Esophagus muscularis mucosa (tissue), 4 donors: ENCODE measurements at regions not wholly inside any gene's neighbourhood (a gene's known extent, or its start where the extent isn't known, plus 50 kb on each side); places are given as distances from the start of the nearest gene placed in this dataset.

Experiments used
- EP300 ChIP-seq: sonication (generic); formaldehyde crosslinking; IDR thresholded peaks from one replicate; pipeline ENCODE4 v1.6.1; 2017; ENCODE audit warnings: antibody characterized with exemption
- POLR2A ChIP-seq: fragments of 450-650 bp; IDR thresholded peaks from one replicate; pipeline ENCODE4 v1.6.1; 2017; ENCODE audit warnings: antibody characterized with exemption, moderate library complexity, mild to moderate bottlenecking, low read depth
- TF ChIP-seq, protein P1 (sequence below), 3 experiments: fragments of 200-600 bp in 2 of 3; fragments of 450-650 bp in 1 of 3; sonication (generic) in 2 of 3; IDR thresholded peaks; one replicate each; pipeline ENCODE4 v1.5.1; 2017 to 2019; ENCODE audit warnings: antibody characterized with exemption in 3 of 3, mild to moderate bottlenecking in 2 of 3, moderate library complexity in 1 of 3

DNA sequence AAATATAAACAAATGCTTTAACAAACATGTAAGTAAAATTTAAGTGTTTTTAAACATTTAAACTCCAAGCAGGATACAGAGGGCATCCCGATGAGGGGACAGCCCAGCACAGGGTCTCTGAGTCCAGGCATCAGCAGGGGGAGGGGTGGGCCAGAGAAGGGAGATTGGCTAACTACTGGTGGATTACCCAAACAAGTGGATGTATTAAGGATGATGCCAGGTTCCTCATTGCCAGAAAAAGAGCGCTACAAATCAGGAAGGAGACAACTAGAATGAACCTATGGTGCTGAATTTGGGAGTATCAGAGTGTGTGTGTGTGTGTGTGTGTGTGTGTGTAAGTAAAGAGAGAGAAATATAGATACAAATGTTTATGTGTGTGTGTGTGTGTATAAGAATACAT lies 162.0 kb upstream of the RMP24 start:
- TF ChIP-seq, protein P1, sequence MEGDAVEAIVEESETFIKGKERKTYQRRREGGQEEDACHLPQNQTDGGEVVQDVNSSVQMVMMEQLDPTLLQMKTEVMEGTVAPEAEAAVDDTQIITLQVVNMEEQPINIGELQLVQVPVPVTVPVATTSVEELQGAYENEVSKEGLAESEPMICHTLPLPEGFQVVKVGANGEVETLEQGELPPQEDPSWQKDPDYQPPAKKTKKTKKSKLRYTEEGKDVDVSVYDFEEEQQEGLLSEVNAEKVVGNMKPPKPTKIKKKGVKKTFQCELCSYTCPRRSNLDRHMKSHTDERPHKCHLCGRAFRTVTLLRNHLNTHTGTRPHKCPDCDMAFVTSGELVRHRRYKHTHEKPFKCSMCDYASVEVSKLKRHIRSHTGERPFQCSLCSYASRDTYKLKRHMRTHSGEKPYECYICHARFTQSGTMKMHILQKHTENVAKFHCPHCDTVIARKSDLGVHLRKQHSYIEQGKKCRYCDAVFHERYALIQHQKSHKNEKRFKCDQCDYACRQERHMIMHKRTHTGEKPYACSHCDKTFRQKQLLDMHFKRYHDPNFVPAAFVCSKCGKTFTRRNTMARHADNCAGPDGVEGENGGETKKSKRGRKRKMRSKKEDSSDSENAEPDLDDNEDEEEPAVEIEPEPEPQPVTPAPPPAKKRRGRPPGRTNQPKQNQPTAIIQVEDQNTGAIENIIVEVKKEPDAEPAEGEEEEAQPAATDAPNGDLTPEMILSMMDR (IDR thresholded peaks at IDR 0.05): no peak
- no peak for TF ChIP-seq POLR2A
- no peak for TF ChIP-seq EP300
